ENCODE measurements at regions not wholly inside any gene's neighbourhood (a gene's known extent, or its start where the extent isn't known, plus 50 kb on each side); places are given as distances from the start of the nearest gene placed in this dataset.

- TF ChIP-seq SP1 (IDR thresholded peaks at IDR 0.05) (no peak), ARNT (IDR thresholded peaks at IDR 0.05) (no peak), TARDBP (IDR thresholded peaks at IDR 0.05) (no peak), ZNF384 (IDR thresholded peaks at IDR 0.05) (no peak), SUZ12 (IDR thresholded peaks at IDR 0.05) (no peak), FOXM1 (IDR thresholded peaks at IDR 0.05; ENCODE audit: borderline replicate concordance) (no peak), FOXA1 (IDR thresholded peaks at IDR 0.05) (no peak), FOXK2 (IDR thresholded peaks at IDR 0.05) (no peak), LEF1 (IDR thresholded peaks at IDR 0.05; ENCODE audit: borderline replicate concordance) (no peak), ELF4 (IDR thresholded peaks at IDR 0.05) (no peak)
- TF ChIP-seq, protein P1, sequence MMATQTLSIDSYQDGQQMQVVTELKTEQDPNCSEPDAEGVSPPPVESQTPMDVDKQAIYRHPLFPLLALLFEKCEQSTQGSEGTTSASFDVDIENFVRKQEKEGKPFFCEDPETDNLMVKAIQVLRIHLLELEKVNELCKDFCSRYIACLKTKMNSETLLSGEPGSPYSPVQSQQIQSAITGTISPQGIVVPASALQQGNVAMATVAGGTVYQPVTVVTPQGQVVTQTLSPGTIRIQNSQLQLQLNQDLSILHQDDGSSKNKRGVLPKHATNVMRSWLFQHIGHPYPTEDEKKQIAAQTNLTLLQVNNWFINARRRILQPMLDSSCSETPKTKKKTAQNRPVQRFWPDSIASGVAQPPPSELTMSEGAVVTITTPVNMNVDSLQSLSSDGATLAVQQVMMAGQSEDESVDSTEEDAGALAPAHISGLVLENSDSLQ (IDR thresholded peaks at IDR 0.05): no peak
Observed at GRCh38 chr5:73351593-73351992, 97.0 kb downstream of the FOXD1 start.

Data from HEK293T (cell line).